SKM-1 (cell line): ENCODE measurements at regions not wholly inside any gene's neighbourhood (a gene's known extent, or its start where the extent isn't known, plus 50 kb on each side); places are given as distances from the start of the nearest gene placed in this dataset.

Experiments used
- DNase-seq: peaks from one replicate; lab custom pipeline; 2025; ENCODE audit not compliant: unreplicated experiment; lab: John Stamatoyannopoulos, UW

GRCh38 chr1:96634883-96635282, 86.7 kb upstream of the PTBP2 start:
- no peak for DNase-seq

DNA sequence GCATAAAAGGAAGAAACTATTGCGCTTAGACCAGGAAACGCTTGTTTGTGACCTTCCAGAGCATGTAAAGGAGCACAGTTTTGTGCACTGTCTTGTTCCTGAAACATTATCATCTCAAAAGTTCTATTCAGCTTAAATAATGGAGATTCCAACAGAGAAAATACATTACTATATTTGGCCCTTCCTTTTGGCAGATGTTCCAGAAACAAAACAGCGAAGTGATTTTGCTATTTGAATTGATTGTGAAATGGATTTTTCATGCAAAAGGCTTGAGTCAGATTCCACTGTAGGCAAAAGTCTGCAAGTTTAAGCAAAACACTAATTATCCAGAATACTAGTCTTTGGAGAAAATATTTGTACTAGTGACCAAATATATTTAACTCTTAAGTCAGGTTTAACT, 80.3 kb upstream of the PTBP2 start:
- DNase-seq = no peak

GRCh38 chr1:96643519-96643918, 78.1 kb upstream of the PTBP2 start:
- DNase-seq = no peak

GRCh38 chr1:96649301-96649700, 72.3 kb upstream of the PTBP2 start:
- DNase-seq = no peak

DNA sequence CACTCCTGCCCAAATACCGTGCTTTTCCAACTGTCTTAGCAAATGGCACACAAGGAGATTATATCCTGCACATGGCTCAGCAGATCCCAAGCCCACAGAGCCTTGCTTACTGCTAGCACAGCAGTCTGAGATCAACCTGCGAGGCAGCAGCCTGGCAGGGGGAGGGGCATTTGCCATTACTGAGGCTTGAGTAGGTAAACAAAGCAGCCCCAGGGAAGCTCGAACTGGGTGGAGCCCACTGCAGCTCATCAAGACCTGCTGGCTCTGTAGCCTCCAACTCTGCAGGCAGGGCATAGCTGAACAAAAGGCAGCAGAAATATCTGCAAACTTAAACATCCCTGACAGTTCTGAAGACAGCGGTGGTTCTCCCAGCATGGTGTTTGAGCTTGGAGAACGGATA, 70.1 kb upstream of the PTBP2 start:
- DNase-seq = no peak

- no peak for DNase-seq
Measured at GRCh38 chr1:96660051-96660450, 61.5 kb upstream of the PTBP2 start.

DNA sequence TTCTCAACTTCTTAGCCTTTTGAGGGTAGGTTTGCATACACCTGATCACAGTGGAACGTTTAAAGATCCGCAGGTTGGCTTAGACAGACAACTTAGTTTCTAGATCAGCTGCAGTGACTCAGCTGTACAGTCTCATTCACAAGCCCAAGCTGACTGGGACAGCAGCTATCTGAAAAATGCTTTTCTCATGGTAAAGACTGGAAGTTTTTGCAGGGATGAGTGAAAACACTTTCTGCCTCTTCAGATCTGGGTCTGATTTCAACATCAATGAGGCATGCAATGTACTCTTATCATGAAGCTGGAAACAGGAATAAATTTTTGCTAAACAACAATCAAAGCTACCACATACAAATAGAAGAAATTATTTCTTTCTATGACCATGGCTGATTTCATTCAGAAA, 61.1 kb upstream of the PTBP2 start:
- DNase-seq = no peak
